ENCODE measurements at regions not wholly inside any gene's neighbourhood (a gene's known extent, or its start where the extent isn't known, plus 50 kb on each side); places are given as distances from the start of the nearest gene placed in this dataset.

- intact Hi-C loops (cut with DNase I), result no loop called here
- DNase-seq, result peak in 1 of 4 donors; percentile 4
Measured at GRCh38 chr3:117874028-117874690, 1160.5 kb downstream of the IGSF11 start.

GRCh38 chr3:117874904-117875874, 1159.5 kb downstream of the IGSF11 start:
- Histone ChIP-seq H3K27ac (no peak overlapping the region), H3K36me3 (no peaks in the 10 kb centered on the region), H3K9me3 (no peaks in the 10 kb centered on the region), H3K27me3 (no peaks in the 10 kb centered on the region), H3K4me1 (no peaks in the 10 kb centered on the region), H3K4me3 (no peak overlapping the region)
- no peak for DNase-seq
- intact Hi-C loops (cut with DNase I), result no loop called here
- ATAC-seq, result no peak
- no peak for TF ChIP-seq CTCF (IDR thresholded peaks at IDR 0.05)

More at GRCh38 chr3:117874028-117874690, 1160.5 kb downstream of the IGSF11 start:
- no peak for TF ChIP-seq CTCF (IDR thresholded peaks at IDR 0.05)
- Histone ChIP-seq H3K36me3 (no peaks in the 10 kb centered on the region), H3K27me3 (no peaks in the 10 kb centered on the region), H3K27ac (no peak overlapping the region), H3K4me1 (no peaks in the 10 kb centered on the region), H3K9me3 (no peaks in the 10 kb centered on the region), H3K4me3 (no peak overlapping the region)
- ATAC-seq, result no peak

GRCh38 chr3:117875887-117876286, 1158.8 kb downstream of the IGSF11 start:
- intact Hi-C loops (cut with DNase I), result no loop called here
- Histone ChIP-seq H3K9me3 (no peaks in the 10 kb centered on the region), H3K4me3 (no peak overlapping the region), H3K36me3 (no peaks in the 10 kb centered on the region), H3K27me3 (no peaks in the 10 kb centered on the region), H3K4me1 (no peaks in the 10 kb centered on the region), H3K27ac (no peak overlapping the region)
- TF ChIP-seq CTCF (IDR thresholded peaks at IDR 0.05), result no peak
- ATAC-seq (no peak), DNase-seq (no peak)

GRCh38 chr3:117880638-117881037, 1154.0 kb downstream of the IGSF11 start:
- H3K36me3 ChIP-seq, result no peaks in the 10 kb centered on the region
- intact Hi-C loops (cut with DNase I), result no loop called here
- no peaks in the 10 kb centered on the region for H3K27me3 ChIP-seq
- no peak overlapping the region for H3K27ac ChIP-seq
- H3K9me3 ChIP-seq, result no peaks in the 10 kb centered on the region
- no peak for TF ChIP-seq CTCF (IDR thresholded peaks at IDR 0.05)
- DNase-seq, result no peak
- no peaks in the 10 kb centered on the region for H3K4me1 ChIP-seq
- H3K4me3 ChIP-seq, result no peak overlapping the region
- ATAC-seq, result no peak

GRCh38 chr3:117881210-117881609, 1153.4 kb downstream of the IGSF11 start:
- H3K36me3 ChIP-seq, result no peaks in the 10 kb centered on the region
- DNase-seq (no peak), ATAC-seq (no peak)
- intact Hi-C loops (cut with DNase I), result no loop called here
- no peaks in the 10 kb centered on the region for H3K4me1 ChIP-seq
- no peaks in the 10 kb centered on the region for H3K9me3 ChIP-seq
- no peaks in the 10 kb centered on the region for H3K27me3 ChIP-seq
- H3K4me3 ChIP-seq, result no peak overlapping the region
- TF ChIP-seq CTCF (IDR thresholded peaks at IDR 0.05), result no peak
- H3K27ac ChIP-seq, result no peak overlapping the region
